ENCODE measurements at regions not wholly inside any gene's neighbourhood (a gene's known extent, or its start where the extent isn't known, plus 50 kb on each side); places are given as distances from the start of the nearest gene placed in this dataset.
"Not testable (repeated sequence)": the region's sequence is repeated elsewhere in the genome, so short reads cannot be mapped to it uniquely, and the experiment has no call there.

- intact Hi-C loops (cut with DNase I), result no loop called here
- Histone ChIP-seq H3K4me1 (no peaks in the 10 kb centered on the region), H3K27me3 (no peaks in the 10 kb centered on the region), H3K27ac (no peak overlapping the region), H3K9me3 (no peaks in the 10 kb centered on the region), H3K36me3 (no peaks in the 10 kb centered on the region), H3K4me3 (no peak overlapping the region)
- no peak for DNase-seq (ENCODE audit: extremely low spot score in 2 of 2)
- no peak for TF ChIP-seq CTCF (IDR thresholded peaks at IDR 0.05)
- TF ChIP-seq POLR2A (IDR thresholded peaks at IDR 0.05), result no peak
- TF ChIP-seq POLR2AphosphoS5 (IDR thresholded peaks at IDR 0.05; ENCODE audit: insufficient read depth in 1 of 2, low read depth in 1 of 2), result no peak
These were observed 1084.6 kb downstream of the UQCRFS1 start for GRCh38 chr19:28128341-28128740.

GRCh38 chr19:28126135-28126898 is 1086.6 kb downstream of the UQCRFS1 start:
- Histone ChIP-seq H3K36me3 (no peaks in the 10 kb centered on the region), H3K27me3 (no peaks in the 10 kb centered on the region), H3K27ac (no peak overlapping the region), H3K4me1 (no peaks in the 10 kb centered on the region), H3K9me3 (no peaks in the 10 kb centered on the region), H3K4me3 (no peak overlapping the region)
- no peak for DNase-seq (ENCODE audit: extremely low spot score in 2 of 2)
- TF ChIP-seq POLR2A (IDR thresholded peaks at IDR 0.05) (no peak), POLR2AphosphoS5 (IDR thresholded peaks at IDR 0.05; ENCODE audit: insufficient read depth in 1 of 2, low read depth in 1 of 2) (no peak), CTCF (IDR thresholded peaks at IDR 0.05) (no peak)
- intact Hi-C loops (cut with DNase I), result no loop called here

- intact Hi-C loops (cut with DNase I), result no loop called here
- DNase-seq (ENCODE audit: extremely low spot score in 2 of 2), result no peak
- H3K27ac ChIP-seq, result no peak overlapping the region
- H3K4me3 ChIP-seq, result no peak overlapping the region
- H3K4me1 ChIP-seq, result no peaks in the 10 kb centered on the region
- H3K27me3 ChIP-seq, result no peaks in the 10 kb centered on the region
- H3K36me3 ChIP-seq, result no peaks in the 10 kb centered on the region
- TF ChIP-seq POLR2A (IDR thresholded peaks at IDR 0.05) (no peak), CTCF (IDR thresholded peaks at IDR 0.05) (no peak), POLR2AphosphoS5 (IDR thresholded peaks at IDR 0.05; ENCODE audit: insufficient read depth in 1 of 2, low read depth in 1 of 2) (no peak)
- no peaks in the 10 kb centered on the region for H3K9me3 ChIP-seq
These were observed 1090.2 kb downstream of the UQCRFS1 start for GRCh38 chr19:28122734-28123133.

GRCh38 chr19:28118235-28118634 is 1094.7 kb downstream of the UQCRFS1 start:
- intact Hi-C loops (cut with DNase I), result no loop called here
- no peaks in the 10 kb centered on the region for H3K4me1 ChIP-seq
- no peaks in the 10 kb centered on the region for H3K9me3 ChIP-seq
- no peak overlapping the region for H3K4me3 ChIP-seq
- no peaks in the 10 kb centered on the region for H3K36me3 ChIP-seq
- TF ChIP-seq POLR2A (IDR thresholded peaks at IDR 0.05) (no peak), POLR2AphosphoS5 (IDR thresholded peaks at IDR 0.05; ENCODE audit: insufficient read depth in 1 of 2, low read depth in 1 of 2) (no peak), CTCF (IDR thresholded peaks at IDR 0.05) (no peak)
- no peaks in the 10 kb centered on the region for H3K27me3 ChIP-seq
- no peak for DNase-seq (ENCODE audit: extremely low spot score in 2 of 2)
- H3K27ac ChIP-seq, result no peak overlapping the region

- H3K27ac ChIP-seq, result no peak overlapping the region
- no peaks in the 10 kb centered on the region for H3K27me3 ChIP-seq
- no peaks in the 10 kb centered on the region for H3K9me3 ChIP-seq
- no peaks in the 10 kb centered on the region for H3K4me1 ChIP-seq
- H3K4me3 ChIP-seq, result no peak overlapping the region
- DNase-seq (ENCODE audit: extremely low spot score in 2 of 2), result no peak
- TF ChIP-seq POLR2A (IDR thresholded peaks at IDR 0.05) (no peak), CTCF (IDR thresholded peaks at IDR 0.05) (no peak), POLR2AphosphoS5 (IDR thresholded peaks at IDR 0.05; ENCODE audit: insufficient read depth in 1 of 2, low read depth in 1 of 2) (no peak)
- intact Hi-C loops (cut with DNase I), result no loop called here
- H3K36me3 ChIP-seq, result no peaks in the 10 kb centered on the region
These were observed 1095.8 kb downstream of the UQCRFS1 start for GRCh38 chr19:28117143-28117542.

- H3K4me3 ChIP-seq; intact Hi-C loops (cut with DNase I); DNase-seq (ENCODE audit: extremely low spot score in 2 of 2); H3K9me3 ChIP-seq; H3K4me1 ChIP-seq; H3K36me3 ChIP-seq; H3K27me3 ChIP-seq; H3K27ac ChIP-seq: not testable (repeated sequence)
These were observed 1096.6 kb downstream of the UQCRFS1 start for GRCh38 chr19:28116379-28116778.

Data from vagina (tissue), 2 donors.